Adrenal gland (tissue), 5 donors: ENCODE measurements at regions not wholly inside any gene's neighbourhood (a gene's known extent, or its start where the extent isn't known, plus 50 kb on each side); places are given as distances from the start of the nearest gene placed in this dataset.

Source experiments
- POLR2A ChIP-seq, 2 donors: fragments of 450-650 bp; IDR thresholded peaks; one replicate each; pipeline ENCODE4 v1.6.1; 2017; ENCODE audit warnings: antibody characterized with exemption in 2 of 2, mild to moderate bottlenecking in 2 of 2, moderate library complexity in 1 of 2
- TF ChIP-seq, protein P1 (sequence below), 6 experiments: fragments of 450-650 bp in 4 of 6; fragments of 200-600 bp in 2 of 6; sonication (generic) in 1 of 6; IDR thresholded peaks; 1 replicate in 5 of 6; 2 replicates in 1 of 6; pipeline versions ENCODE4 v1.5.1 to v1.8.0; 2016 to 2021; ENCODE audit warnings: antibody characterized with exemption in 6 of 6, mild to moderate bottlenecking in 2 of 6, moderate library complexity in 1 of 6
- donor health status: DM: no; HTN: no; CAD: no.

DNA sequence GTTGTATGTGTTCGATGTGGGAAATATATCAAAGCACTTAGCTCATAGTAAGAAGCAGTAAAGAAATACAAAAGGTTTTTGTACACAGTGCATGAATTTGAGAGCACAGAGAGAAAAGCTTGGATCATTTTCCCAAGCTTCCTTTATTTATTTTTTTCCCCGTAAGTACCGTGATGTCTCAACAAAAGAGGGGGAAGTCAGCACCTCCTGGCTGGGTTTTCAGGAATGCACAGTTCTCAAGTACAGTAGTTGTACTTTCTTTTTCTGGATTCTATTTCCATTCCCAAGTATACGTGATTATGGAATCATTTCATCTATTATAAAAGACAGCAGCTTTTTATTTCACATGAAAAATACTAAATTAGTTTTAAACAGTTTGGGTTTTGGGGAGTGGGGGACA, 171.5 kb upstream of the EDNRA start:
- TF ChIP-seq, protein P1, sequence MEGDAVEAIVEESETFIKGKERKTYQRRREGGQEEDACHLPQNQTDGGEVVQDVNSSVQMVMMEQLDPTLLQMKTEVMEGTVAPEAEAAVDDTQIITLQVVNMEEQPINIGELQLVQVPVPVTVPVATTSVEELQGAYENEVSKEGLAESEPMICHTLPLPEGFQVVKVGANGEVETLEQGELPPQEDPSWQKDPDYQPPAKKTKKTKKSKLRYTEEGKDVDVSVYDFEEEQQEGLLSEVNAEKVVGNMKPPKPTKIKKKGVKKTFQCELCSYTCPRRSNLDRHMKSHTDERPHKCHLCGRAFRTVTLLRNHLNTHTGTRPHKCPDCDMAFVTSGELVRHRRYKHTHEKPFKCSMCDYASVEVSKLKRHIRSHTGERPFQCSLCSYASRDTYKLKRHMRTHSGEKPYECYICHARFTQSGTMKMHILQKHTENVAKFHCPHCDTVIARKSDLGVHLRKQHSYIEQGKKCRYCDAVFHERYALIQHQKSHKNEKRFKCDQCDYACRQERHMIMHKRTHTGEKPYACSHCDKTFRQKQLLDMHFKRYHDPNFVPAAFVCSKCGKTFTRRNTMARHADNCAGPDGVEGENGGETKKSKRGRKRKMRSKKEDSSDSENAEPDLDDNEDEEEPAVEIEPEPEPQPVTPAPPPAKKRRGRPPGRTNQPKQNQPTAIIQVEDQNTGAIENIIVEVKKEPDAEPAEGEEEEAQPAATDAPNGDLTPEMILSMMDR (IDR thresholded peaks at IDR 0.05) = no peak
- TF ChIP-seq POLR2A (IDR thresholded peaks at IDR 0.05) = no peak
